M059J (cell line): ENCODE measurements at regions not wholly inside any gene's neighbourhood (a gene's known extent, or its start where the extent isn't known, plus 50 kb on each side); places are given as distances from the start of the nearest gene placed in this dataset.
A peak's percentile ranks its signal among the peaks of the same experiment; 100 is the strongest.
"Not testable (repeated sequence)": the region's sequence is repeated elsewhere in the genome, so short reads cannot be mapped to it uniquely, and the experiment has no call there.

Experiments
- DNase-seq: peaks from one replicate; pipeline ENCODE4 v3.0.0-alpha.2; 2012; ENCODE audit warnings: low read depth

GRCh38 chr7:67912437-67912836 is 915.8 kb downstream of the TYW1 start:
- no peak for DNase-seq

GRCh38 chr7:67913604-67914003 is 917.0 kb downstream of the TYW1 start:
- DNase-seq: peak; percentile 90

GRCh38 chr7:67916111-67916510 is 919.5 kb downstream of the TYW1 start:
- DNase-seq: not testable (repeated sequence)

GRCh38 chr7:67916571-67917436 is 920.2 kb downstream of the TYW1 start:
- DNase-seq: no peak

GRCh38 chr7:67917437-67917755 is 920.8 kb downstream of the TYW1 start:
- DNase-seq: no peak

GRCh38 chr7:67918158-67918557 is 921.5 kb downstream of the TYW1 start:
- DNase-seq: peak; percentile 60

- no peak for DNase-seq
These were observed 926.7 kb downstream of the TYW1 start for GRCh38 chr7:67923286-67923685.

- DNase-seq: no peak
These were observed 931.5 kb downstream of the TYW1 start for GRCh38 chr7:67928141-67928540.

- DNase-seq: not testable (repeated sequence)
These were observed 939.8 kb downstream of the TYW1 start for GRCh38 chr7:67936447-67936846.

GRCh38 chr7:67940400-67940799 is 943.8 kb downstream of the TYW1 start:
- DNase-seq: no peak

- DNase-seq: no peak
These were observed 950.6 kb downstream of the TYW1 start for GRCh38 chr7:67947191-67947590.

- DNase-seq: peak; percentile 76
These were observed 951.0 kb downstream of the TYW1 start for GRCh38 chr7:67947646-67948045.

- no peak for DNase-seq
These were observed 953.9 kb downstream of the TYW1 start for GRCh38 chr7:67950321-67951083.

GRCh38 chr7:67955061-67955460 is 958.4 kb downstream of the TYW1 start:
- peak; percentile 34 for DNase-seq

- DNase-seq: no peak
These were observed 966.2 kb downstream of the TYW1 start for GRCh38 chr7:67962863-67963262.

GRCh38 chr7:67976490-67976889 is 979.9 kb downstream of the TYW1 start:
- no peak for DNase-seq

GRCh38 chr7:67983486-67983885 is 986.9 kb downstream of the TYW1 start:
- DNase-seq: no peak

- no peak for DNase-seq
These were observed 987.7 kb downstream of the TYW1 start for GRCh38 chr7:67984326-67984725.

- DNase-seq: no peak
These were observed 992.5 kb downstream of the TYW1 start for GRCh38 chr7:67989142-67989541.

- no peak for DNase-seq
These were observed 993.4 kb downstream of the TYW1 start for GRCh38 chr7:67990003-67990402.

- no peak for DNase-seq
These were observed 994.1 kb downstream of the TYW1 start for GRCh38 chr7:67990716-67991115.

- no peak for DNase-seq
These were observed 995.7 kb downstream of the TYW1 start for GRCh38 chr7:67992287-67992686.

- no peak for DNase-seq
These were observed 1009.4 kb downstream of the TYW1 start for GRCh38 chr7:68005992-68006391.
